Spleen (tissue), 7 donors: ENCODE measurements at regions not wholly inside any gene's neighbourhood (a gene's known extent, or its start where the extent isn't known, plus 50 kb on each side); places are given as distances from the start of the nearest gene placed in this dataset.

ENCODE experiments used
- CTCF ChIP-seq, 11 experiments: fragments of 200-600 bp in 7 of 11; fragments of 450-650 bp in 4 of 11; sonication (generic) in 4 of 11; IDR thresholded peaks in 8 of 11; conservative IDR thresholded peaks in 3 of 11; 1 replicate in 7 of 11; 2 replicates in 4 of 11; pipeline versions ENCODE4 v1.4.0 to v1.8.0; 2016 to 2021; ENCODE audit warnings: antibody characterized with exemption in 11 of 11, inconsistent platforms in 4 of 11, mild to moderate bottlenecking in 1 of 11
- POLR2A ChIP-seq, 3 donors: fragments of 450-650 bp; IDR thresholded peaks; one replicate each; pipeline ENCODE4 v1.5.1; 2017; ENCODE audit warnings: antibody characterized with exemption in 3 of 3, mild to moderate bottlenecking in 1 of 3
- POLR2AphosphoS5 ChIP-seq, 3 donors: sonication (generic); formaldehyde crosslinking; IDR thresholded peaks; one replicate each; pipeline ENCODE4 v1.5.1; 2017; ENCODE audit warnings: antibody characterized with exemption in 3 of 3
- donor health status: DM: no; HTN: no; CAD: no; lungs with moderate emphysema.
- donor health status: DM: no; HTN: no; CAD: no.
- donor health status: DM: no; HTN: no; CAD: no.

GRCh38 chr3:83461411-83461810 is 1497.4 kb upstream of the CADM2 start:
- TF ChIP-seq POLR2A (IDR thresholded peaks at IDR 0.05) (no peak), CTCF (IDR thresholded peaks at IDR 0.05 in 8 of 11, conservative IDR thresholded peaks at IDR 0.05 in 3 of 11) (no peak), POLR2AphosphoS5 (IDR thresholded peaks at IDR 0.05) (no peak)
